ENCODE measurements at regions not wholly inside any gene's neighbourhood (a gene's known extent, or its start where the extent isn't known, plus 50 kb on each side); places are given as distances from the start of the nearest gene placed in this dataset.

- Histone ChIP-seq H3K36me3 (no peaks in the 10 kb centered on the region), H3K9me3 (no peaks in the 10 kb centered on the region), H3K27ac (no peak overlapping the region), H3K4me3 (no peak overlapping the region), H3K27me3 (no peaks in the 10 kb centered on the region), H3K4me1 (no peaks in the 10 kb centered on the region)
- TF ChIP-seq, protein P1, sequence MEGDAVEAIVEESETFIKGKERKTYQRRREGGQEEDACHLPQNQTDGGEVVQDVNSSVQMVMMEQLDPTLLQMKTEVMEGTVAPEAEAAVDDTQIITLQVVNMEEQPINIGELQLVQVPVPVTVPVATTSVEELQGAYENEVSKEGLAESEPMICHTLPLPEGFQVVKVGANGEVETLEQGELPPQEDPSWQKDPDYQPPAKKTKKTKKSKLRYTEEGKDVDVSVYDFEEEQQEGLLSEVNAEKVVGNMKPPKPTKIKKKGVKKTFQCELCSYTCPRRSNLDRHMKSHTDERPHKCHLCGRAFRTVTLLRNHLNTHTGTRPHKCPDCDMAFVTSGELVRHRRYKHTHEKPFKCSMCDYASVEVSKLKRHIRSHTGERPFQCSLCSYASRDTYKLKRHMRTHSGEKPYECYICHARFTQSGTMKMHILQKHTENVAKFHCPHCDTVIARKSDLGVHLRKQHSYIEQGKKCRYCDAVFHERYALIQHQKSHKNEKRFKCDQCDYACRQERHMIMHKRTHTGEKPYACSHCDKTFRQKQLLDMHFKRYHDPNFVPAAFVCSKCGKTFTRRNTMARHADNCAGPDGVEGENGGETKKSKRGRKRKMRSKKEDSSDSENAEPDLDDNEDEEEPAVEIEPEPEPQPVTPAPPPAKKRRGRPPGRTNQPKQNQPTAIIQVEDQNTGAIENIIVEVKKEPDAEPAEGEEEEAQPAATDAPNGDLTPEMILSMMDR (IDR thresholded peaks at IDR 0.05), result no peak
- TF ChIP-seq POLR2A (IDR thresholded peaks at IDR 0.05), result no peak
- no peak for TF ChIP-seq POLR2AphosphoS5 (IDR thresholded peaks at IDR 0.05; ENCODE audit: insufficient read depth in 1 of 2, low read depth in 1 of 2)
- intact Hi-C loops (cut with DNase I), result no loop called here
- no peak for DNase-seq (ENCODE audit: extremely low spot score in 2 of 2)
Measured at GRCh38 chr10:34001087-34001580, 666.7 kb upstream of the NRP1 start.

DNA sequence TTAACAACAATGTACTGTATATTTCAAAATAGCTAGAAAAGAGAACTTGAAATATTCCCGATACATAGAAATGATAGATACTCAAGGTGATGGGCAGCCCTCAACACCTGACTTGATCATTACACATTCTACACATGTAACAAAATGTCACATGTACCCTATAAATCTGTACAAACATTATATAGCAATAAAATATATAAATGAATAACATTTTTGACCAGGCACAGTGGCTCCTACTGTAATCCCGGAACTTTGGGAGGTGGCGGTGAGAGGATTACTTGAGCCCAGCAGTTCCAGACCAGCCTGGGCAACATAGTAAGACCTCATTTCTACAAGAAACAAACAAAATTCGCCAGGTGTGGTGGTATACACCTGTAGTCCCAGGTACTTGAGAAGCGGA, 659.5 kb upstream of the NRP1 start:
- Histone ChIP-seq H3K27ac (no peak overlapping the region), H3K36me3 (no peaks in the 10 kb centered on the region), H3K4me1 (no peaks in the 10 kb centered on the region), H3K27me3 (no peaks in the 10 kb centered on the region), H3K4me3 (no peak overlapping the region), H3K9me3 (no peaks in the 10 kb centered on the region)
- intact Hi-C loops (cut with DNase I), result no loop called here
- TF ChIP-seq POLR2AphosphoS5 (IDR thresholded peaks at IDR 0.05; ENCODE audit: insufficient read depth in 1 of 2, low read depth in 1 of 2) (no peak), POLR2A (IDR thresholded peaks at IDR 0.05) (no peak)
- TF ChIP-seq, protein P1 (IDR thresholded peaks at IDR 0.05), result no peak
- no peak for DNase-seq (ENCODE audit: extremely low spot score in 2 of 2)

DNA sequence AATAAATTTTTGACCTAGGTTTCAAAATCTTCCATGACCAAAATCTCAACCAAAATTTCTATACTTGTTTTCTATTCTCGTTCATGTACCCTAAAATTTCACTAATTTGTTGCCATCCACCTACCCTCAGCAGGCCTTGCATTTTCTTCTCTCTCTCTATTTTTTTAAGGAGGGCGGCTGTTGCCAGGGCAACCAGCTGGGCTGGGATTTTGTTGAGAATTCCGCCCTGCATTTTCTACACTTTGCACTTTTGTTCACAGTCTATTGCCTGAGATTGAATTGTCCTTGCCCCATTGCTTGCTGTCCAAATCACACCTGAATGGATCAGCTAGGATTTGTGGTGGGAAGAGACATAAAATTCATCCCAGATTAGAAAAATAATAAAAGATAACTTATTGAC, 657.5 kb upstream of the NRP1 start:
- Histone ChIP-seq H3K27ac (no peak overlapping the region), H3K4me3 (no peak overlapping the region), H3K36me3 (no peaks in the 10 kb centered on the region), H3K4me1 (no peaks in the 10 kb centered on the region), H3K9me3 (no peaks in the 10 kb centered on the region), H3K27me3 (no peaks in the 10 kb centered on the region)
- TF ChIP-seq, protein P1 (IDR thresholded peaks at IDR 0.05), result no peak
- no peak for TF ChIP-seq POLR2AphosphoS5 (IDR thresholded peaks at IDR 0.05; ENCODE audit: insufficient read depth in 1 of 2, low read depth in 1 of 2)
- no peak for TF ChIP-seq POLR2A (IDR thresholded peaks at IDR 0.05)
- no peak for DNase-seq (ENCODE audit: extremely low spot score in 2 of 2)
- intact Hi-C loops (cut with DNase I), result no loop called here

DNA sequence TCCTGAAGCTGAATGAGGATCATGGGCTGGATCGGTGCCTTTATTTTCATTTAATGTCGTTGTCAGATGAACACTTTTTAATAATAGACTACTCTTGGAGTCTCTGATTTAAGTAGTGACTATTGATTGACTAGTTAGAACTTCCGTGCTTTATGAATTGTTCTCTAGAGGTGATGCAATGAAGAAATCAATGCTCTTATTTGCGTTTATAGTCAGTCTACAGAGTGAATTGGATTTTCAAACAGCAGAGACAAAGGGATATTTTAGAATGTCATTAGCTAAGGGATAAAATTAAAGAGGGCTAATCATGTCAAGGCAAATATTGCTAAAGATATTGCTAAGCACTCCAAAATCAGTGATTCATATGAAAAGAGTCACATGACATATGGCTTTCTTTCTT, 652.0 kb upstream of the NRP1 start:
- intact Hi-C loops (cut with DNase I), result no loop called here
- H3K27ac ChIP-seq, result no peak overlapping the region
- TF ChIP-seq POLR2AphosphoS5 (IDR thresholded peaks at IDR 0.05; ENCODE audit: insufficient read depth in 1 of 2, low read depth in 1 of 2) (no peak), POLR2A (IDR thresholded peaks at IDR 0.05) (no peak)
- TF ChIP-seq, protein P1 (IDR thresholded peaks at IDR 0.05), result no peak

DNA sequence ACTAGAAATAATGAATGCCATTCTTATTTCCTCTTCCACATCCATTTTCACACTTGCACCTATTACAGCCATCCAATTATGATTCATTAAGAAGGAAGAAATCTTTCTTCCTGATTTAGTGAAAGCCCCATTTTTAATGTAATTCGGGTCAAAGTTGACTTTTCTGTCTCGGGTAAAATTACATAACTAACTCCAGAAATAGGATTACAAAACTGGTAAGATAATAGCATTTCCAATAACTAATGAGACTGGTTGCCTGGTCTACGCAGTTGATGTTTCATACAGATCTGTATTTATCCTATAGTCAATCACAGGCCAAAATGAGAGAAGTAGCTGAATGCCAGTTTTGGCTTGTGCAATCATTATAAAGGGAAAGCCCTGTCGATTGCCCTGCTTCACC, 651.5 kb upstream of the NRP1 start:
- H3K4me1 ChIP-seq, result no peaks in the 10 kb centered on the region
- intact Hi-C loops (cut with DNase I), result no loop called here
- no peaks in the 10 kb centered on the region for H3K27me3 ChIP-seq
- TF ChIP-seq, protein P1 (IDR thresholded peaks at IDR 0.05), result no peak
- TF ChIP-seq POLR2A (IDR thresholded peaks at IDR 0.05) (no peak), POLR2AphosphoS5 (IDR thresholded peaks at IDR 0.05; ENCODE audit: insufficient read depth in 1 of 2, low read depth in 1 of 2) (no peak)
- H3K9me3 ChIP-seq, result no peaks in the 10 kb centered on the region
- no peak overlapping the region for H3K4me3 ChIP-seq
- H3K27ac ChIP-seq, result no peak overlapping the region
- no peaks in the 10 kb centered on the region for H3K36me3 ChIP-seq
- DNase-seq (ENCODE audit: extremely low spot score in 2 of 2), result no peak

More for the DNA sequence above, 652.0 kb upstream of the NRP1 start:
- Histone ChIP-seq H3K4me3 (no peak overlapping the region), H3K4me1 (no peaks in the 10 kb centered on the region), H3K27me3 (no peaks in the 10 kb centered on the region), H3K36me3 (no peaks in the 10 kb centered on the region), H3K9me3 (no peaks in the 10 kb centered on the region)
- no peak for DNase-seq (ENCODE audit: extremely low spot score in 2 of 2)
